GM13977 (cell line): ENCODE measurements at regions not wholly inside any gene's neighbourhood (a gene's known extent, or its start where the extent isn't known, plus 50 kb on each side); places are given as distances from the start of the nearest gene placed in this dataset.

Experiments
- DNase-seq: peaks from one replicate; pipeline ENCODE4 v3.0.0; 2012; ENCODE audit warnings: low spot score
- CTCF ChIP-seq: IDR thresholded peaks from 2 replicates; pipeline ENCODE4 v1.5.1; 2012; ENCODE audit warnings: mild to moderate bottlenecking, control low read depth; ENCODE audit not compliant: insufficient read depth; ENCODE audit errors: extremely low read depth, missing control alignments
- in situ Hi-C: fragments of 300-500 bp; cut with MboI; formaldehyde crosslinking; loops from one replicate; pipeline ENCODE4 v1.12.0; 2022; ENCODE audit warnings: low sequenced_read_pairs, low pct_unique_long_range_greater_than_20kb, mixed read lengths, inconsistent platforms; ENCODE audit not compliant: unreplicated experiment

- no peak for TF ChIP-seq CTCF
- in situ Hi-C loops, result no loop called here
- DNase-seq, result no peak
Observed at GRCh38 chr2:143909577-143910353, 610.2 kb downstream of the ZEB2 start.

- TF ChIP-seq CTCF, result no peak
- in situ Hi-C loops, result no loop called here
- no peak for DNase-seq
Observed at GRCh38 chr2:143908843-143909242, 611.1 kb downstream of the ZEB2 start.

- TF ChIP-seq CTCF, result no peak
- in situ Hi-C loops, result no loop called here
- DNase-seq, result no peak
Observed at GRCh38 chr2:143907801-143908200, 612.1 kb downstream of the ZEB2 start.

GRCh38 chr2:143906850-143907249 lies 613.1 kb downstream of the ZEB2 start:
- no peak for DNase-seq
- TF ChIP-seq CTCF, result no peak
- in situ Hi-C loops, result no loop called here

GRCh38 chr2:143905587-143905986 lies 614.3 kb downstream of the ZEB2 start:
- DNase-seq, result no peak
- TF ChIP-seq CTCF, result no peak
- in situ Hi-C loops, result no loop called here

GRCh38 chr2:143903172-143903856 lies 616.6 kb downstream of the ZEB2 start:
- DNase-seq, result no peak
- TF ChIP-seq CTCF, result no peak
- in situ Hi-C loops, result no loop called here
